Endothelial cell of hepatic sinusoid (primary cell): ENCODE measurements at regions not wholly inside any gene's neighbourhood (a gene's known extent, or its start where the extent isn't known, plus 50 kb on each side); places are given as distances from the start of the nearest gene placed in this dataset.

ENCODE experiments used
- in situ Hi-C: cut with HindIII; loops from 2 replicates; pipeline ENCODE4 v1.10.0; 2017; ENCODE audit warnings: low sequenced_read_pairs

DNA sequence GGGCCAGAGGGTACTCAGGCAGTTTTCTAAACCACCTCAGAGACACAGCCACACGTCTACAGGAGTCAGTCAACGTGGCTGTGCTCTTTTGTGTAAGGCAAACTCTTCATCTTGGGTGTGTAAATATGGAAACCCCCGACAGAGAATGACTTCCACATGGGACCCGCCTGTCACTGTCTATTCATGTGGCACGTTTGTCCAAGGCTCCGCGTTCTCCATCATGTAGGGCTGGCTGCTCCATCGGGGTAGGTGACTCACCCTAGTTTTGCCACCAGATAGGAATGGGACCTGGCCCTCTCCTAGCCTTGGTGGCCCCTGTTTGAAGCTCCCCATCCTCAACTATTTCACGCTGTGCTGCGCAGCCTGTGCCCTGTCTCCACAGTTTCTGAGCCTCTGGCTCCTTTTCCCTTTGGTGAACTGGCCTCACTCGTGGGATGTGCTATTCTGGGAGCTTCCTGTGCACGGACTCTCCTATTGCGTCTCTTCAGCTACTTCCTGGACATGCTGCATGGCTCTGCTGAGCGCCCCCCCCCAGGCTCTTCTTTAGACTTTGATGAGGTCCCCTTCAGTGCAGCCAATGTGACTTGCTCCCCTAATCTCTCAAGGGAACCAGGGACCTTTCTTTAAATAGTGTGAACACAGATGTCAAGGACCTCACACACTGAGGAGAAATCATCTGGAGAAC, 143.2 kb upstream of the PDE10A start:
- in situ Hi-C loops: no loop called here

DNA sequence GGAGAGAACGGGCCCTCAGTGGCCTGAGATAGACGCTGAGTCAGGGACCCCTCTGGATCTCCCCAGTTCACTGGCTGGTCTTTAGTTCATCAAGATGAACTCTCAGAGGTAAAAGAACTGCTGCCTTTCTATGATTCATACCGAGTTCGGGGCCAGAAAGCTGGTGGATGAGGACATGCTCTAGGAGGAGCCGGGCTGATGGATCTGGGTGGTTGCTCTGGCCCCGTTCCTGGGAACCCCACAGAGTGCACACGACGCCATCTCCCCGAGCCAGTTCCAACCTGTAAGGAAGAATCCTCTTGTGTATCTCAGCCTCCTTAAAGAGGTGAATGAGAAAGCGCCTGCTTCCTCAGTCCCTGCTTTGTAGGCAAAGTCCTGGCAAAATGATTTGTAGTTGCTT, 142.6 kb upstream of the PDE10A start:
- in situ Hi-C loops: no loop called here

DNA sequence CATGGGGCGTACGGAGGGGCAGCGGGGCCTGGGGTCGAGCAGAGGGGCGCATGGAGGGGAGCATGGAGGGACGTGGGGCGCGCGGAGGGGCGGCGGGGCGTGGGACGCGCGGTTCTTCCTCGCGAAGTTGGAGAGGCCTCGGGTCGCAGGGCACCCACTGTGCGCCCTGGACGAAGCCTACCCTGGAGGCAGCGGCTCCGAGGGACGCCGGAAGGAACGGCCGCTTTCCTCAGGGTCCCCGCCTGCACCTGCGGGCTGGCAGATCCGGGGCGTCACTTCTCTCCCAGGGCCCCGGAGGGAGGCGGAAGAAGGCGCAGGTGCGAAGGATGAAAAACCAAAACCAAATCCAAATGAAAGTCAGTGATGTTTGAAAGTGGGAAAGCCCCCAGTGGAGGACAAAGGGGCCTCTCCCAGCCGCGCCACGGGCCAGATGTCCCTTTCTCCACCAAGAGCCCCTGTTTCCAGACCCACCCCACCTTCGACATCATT, 142.1 kb upstream of the PDE10A start:
- in situ Hi-C loops: no loop called here

DNA sequence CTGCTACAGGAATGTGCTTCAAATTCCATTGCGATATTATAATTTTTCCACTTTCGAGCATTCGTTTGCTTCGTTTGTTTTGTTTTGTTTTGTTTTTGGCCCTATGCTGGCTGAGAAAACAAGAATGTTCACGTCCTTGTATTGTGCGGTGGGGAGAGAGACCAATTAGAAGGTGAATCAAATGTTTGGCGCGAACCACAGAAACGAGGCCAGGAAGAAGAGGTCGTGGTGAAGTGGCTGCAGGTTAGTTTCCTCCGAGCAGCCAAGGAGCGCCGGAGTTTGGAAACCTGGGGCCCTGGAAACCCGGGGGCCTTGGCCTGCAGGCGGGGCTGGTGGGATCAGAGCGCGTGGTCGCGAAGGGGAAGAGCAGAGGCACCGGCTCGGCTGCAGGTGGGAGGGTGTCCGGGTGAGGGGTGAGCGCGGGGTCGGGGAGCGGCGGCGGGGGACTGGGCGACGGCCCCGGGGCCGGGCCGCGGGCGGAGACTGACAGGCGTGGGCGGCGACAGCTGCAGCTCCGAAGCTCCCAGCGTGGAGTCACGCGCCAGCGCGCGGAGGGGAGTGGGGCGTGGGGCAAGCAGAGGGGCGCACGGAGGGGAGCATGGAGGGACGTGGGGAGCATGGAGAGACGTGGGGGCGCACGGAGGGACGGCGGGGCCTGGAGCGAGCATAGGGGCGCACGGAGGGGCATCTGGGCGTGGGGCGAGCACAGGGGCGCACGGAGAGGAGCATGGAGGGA, 141.5 kb upstream of the PDE10A start:
- in situ Hi-C loops: no loop called here

DNA sequence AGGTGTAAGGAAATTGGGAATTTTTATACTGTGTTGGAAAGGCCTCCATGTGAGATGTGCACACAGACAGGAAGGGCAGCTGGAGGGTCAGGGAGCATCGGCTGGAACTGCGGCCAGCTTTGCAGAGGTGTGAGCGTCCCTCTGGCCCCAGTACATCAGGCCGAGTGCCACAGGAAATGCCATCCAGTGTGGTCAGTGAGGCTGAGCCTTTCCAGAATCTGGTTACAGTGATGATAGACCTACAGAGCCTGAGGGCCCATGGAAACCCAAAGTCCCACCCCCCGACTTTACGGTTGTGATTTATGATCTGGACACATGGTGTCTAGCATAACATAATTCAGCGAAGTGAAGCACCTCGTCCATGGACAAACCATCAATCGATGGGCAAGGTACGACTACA, 137.3 kb upstream of the PDE10A start:
- in situ Hi-C loops: no loop called here

DNA sequence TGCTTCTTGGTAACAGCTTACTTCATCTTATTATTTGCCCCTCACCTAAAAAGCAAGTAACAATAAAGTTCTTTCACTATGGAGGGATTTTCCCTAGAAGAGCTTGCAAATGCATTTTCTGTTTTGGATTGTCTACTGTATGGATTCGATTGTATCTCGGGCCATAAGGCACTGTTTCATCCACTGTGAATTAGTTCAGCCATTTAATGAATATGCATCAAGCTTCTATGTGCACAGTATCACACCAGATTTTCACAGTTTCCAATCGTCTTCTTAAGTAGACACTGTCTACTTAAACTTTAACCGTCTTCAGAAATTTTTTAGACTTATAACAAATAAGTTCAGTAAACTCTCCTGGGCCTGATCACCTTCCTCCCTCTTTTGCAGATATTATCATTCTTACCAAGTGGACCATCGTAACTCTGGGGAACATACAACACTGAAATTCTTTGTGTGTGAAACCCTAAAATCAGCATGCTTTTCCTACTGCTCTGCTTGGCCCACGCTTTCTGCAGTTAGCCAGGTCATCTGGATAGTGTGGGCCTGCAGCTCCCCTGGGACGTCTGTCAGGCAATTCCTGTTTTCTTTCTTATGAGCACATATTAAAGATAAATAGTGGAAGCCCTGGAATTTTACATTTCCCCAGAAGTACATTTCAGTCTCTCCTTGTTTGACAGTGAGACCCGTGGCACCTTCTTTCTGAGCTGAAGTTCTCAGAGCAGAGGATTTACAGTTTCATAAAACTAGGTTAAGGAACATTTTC, 136.5 kb upstream of the PDE10A start:
- in situ Hi-C loops: no loop called here

DNA sequence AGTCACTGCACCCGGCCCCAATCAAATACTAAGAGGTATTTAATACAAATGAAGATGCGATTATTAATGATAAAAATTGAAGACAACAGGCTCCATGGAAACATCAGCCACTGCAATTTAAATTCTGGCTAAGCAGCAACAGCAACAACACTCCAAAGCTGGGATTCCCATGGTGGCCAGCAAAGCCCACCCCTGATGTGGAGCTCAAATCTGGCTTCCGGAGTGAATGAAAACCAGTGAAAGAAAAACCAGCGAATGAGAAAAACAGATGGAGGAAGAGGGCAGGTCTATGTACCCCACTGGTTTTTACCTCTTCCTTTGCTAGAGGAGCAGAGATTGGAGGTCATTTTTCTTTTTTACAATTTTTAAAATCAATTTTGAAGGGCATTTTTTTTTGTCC, 135.9 kb upstream of the PDE10A start:
- in situ Hi-C loops: no loop called here

DNA sequence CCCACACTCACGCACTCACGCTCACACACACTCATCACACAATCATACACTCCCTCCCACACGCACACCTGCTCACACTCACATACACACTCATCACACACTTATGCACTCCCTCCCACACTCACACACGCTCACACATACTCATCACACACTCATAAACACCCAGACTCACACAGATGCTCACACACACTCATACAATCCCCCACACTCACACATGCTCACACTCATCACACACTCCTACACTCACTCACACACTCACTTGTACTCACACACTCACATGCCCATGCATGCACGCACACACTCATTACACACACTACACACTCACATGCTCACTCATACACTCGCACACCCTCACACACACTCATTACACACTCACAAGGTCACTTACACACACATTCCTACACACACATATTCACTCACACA, 131.1 kb upstream of the PDE10A start:
- in situ Hi-C loops: no loop called here

DNA sequence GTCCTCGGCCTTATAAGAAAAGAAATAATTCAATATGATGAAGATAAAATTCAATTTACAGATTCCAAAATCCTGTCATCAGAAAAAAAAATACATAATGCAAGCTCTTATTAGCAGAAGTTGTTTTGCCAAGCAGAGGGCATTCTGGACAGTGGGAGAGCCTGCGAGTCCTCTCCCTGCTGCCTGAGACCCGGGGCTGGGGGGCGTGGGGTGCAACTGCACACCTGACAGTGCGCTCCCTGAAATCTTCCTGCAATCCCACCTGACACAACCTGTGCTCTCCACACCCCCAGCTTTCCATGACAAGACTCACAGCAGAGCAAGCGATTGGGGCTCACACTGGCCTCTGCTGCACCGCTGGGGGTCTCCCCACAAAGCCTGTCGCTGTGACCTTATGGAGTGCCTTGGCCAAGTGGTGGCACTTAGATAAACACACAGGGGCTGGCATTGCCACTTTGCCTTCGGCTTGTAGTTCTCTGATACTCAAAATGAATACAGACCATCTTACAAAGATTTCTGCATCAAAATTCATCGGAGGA, 130.3 kb upstream of the PDE10A start:
- in situ Hi-C loops: no loop called here

DNA sequence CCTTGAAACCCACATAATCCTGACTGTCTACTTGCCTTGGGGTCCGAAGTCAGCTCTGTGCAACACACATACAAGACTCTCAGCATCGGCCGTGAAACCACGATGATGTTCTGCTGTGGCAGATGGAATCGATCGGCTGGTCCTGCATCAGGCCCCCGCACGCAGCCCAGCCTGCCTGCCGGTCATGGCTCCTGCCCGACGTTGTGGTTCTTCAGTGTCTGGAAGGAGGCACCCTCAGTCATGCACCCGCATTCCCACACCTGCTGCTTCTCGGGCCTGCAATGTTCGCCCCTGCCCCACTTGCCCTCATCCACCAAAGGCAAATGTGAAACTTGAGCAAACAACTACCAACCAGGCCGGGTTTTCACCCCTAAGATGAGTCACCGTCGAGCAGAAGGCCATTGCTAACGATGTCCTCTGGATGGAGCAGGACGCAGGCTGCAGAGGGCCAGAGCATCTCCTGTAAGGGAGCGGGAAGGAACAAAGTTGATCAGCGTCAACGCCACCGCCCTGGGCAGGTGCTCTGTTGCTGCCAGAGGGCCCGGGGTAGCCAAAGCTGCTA, 128.9 kb upstream of the PDE10A start:
- in situ Hi-C loops: no loop called here

DNA sequence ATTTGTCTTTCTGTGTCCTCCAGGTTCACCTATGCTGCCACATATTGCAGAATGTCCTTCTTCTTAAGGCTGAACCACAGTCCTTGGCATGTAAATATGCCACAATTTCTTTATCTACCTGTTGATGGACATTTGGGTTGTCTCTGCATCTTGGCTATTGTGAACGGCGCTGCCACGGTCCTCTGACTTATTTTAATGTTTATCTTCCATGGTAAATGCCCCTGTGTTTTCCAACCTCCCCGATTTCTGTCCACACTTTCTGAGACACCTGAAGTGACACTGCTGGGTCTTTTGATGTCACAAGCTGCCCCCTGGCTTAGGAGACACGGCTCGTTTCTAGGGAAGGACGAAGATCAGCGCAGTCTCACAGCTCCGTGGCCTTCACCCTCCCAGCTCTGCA, 128.3 kb upstream of the PDE10A start:
- in situ Hi-C loops: no loop called here

DNA sequence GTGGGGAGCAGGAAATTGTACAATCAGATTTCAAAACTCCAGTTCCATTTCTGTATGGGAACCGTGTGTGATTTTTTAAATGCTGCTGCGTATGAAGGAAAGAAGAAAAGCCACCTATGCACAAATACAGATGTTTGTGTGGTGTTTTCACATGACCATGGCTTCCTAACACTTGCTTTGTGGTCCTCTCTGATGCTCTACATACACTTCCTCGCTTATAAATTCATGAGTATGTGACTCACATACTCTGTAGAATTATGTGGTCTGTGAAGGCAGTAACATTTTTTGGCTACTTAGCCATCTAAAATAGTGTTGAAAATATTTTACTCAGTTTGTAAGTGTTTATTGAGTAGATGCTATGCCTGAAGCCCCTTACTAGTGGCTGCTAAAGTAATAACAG, 119.8 kb upstream of the PDE10A start:
- in situ Hi-C loops: no loop called here

DNA sequence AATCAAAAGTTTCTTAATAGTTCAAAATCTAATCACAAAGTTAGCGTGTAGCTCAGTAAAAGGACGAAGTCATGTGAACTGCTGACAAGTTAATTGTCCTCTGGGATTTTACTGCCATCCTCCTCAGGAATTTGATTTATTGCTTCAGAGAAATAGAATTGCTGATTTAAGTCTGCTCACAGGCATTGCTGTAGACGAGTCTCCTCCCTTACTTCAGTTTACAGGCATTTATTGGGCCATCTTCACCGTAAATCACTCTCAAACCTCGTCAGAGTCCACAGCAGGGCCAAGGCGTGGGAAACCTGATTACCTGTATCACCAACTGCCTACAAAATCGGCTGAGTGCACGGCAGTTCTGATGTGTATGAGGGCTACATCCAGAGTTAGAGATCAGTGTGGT, 119.1 kb upstream of the PDE10A start:
- in situ Hi-C loops: no loop called here

DNA sequence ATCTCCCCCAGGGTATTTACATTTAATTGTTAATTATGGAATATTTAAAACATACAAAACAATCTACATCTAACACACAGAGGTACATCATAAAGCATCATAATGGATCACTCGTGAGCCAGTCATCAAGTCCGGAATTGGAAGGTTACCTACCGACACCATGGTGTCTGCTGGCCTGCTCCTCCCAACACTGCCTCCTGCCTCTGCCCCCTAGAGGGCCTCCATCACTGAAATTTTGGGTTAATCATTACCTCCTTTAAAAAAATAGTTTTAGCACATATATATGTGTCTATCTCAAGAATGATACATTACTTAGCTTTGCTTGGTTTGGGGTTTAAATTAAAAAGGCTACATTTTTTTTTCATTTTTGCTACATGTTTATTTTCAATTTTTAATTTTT, 114.6 kb upstream of the PDE10A start:
- in situ Hi-C loops: no loop called here

DNA sequence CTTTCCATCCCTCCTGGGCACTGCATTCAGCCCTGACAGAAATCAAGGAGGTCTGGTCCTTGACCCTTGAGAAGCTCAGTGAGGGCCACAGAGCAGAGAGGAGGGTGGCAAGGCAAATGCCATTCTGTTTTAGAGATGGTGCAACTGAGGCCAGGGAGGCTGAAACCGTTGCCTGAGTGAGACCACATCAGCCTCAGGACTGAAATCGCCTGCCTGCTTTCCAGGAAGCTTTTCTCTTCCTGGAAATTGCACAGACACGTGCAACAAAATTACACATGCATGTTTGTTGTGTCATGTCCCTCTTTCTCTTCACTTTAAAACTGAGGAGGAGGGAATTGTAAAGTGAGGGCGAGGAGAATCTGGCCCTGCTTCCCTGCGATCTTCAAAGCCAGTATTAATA, 113.7 kb upstream of the PDE10A start:
- in situ Hi-C loops: no loop called here

DNA sequence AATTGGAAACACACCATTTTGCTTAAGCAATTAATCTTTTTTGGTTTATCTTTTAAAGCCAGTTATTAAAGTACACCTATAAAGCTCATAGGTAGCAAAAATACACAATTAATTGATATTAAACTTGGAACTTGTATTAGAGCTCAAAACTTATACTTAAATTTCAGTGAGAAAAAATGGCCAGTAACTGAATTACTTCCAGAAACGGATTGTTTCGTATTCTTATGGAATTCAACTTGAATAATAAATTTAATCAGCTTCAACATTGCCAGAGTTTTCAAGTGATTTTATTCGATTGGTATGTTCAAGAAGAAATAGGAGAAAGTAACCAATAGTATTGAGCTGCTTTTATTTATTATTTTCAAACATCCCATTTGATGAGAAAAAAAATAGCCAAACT, 112.7 kb upstream of the PDE10A start:
- in situ Hi-C loops: no loop called here

DNA sequence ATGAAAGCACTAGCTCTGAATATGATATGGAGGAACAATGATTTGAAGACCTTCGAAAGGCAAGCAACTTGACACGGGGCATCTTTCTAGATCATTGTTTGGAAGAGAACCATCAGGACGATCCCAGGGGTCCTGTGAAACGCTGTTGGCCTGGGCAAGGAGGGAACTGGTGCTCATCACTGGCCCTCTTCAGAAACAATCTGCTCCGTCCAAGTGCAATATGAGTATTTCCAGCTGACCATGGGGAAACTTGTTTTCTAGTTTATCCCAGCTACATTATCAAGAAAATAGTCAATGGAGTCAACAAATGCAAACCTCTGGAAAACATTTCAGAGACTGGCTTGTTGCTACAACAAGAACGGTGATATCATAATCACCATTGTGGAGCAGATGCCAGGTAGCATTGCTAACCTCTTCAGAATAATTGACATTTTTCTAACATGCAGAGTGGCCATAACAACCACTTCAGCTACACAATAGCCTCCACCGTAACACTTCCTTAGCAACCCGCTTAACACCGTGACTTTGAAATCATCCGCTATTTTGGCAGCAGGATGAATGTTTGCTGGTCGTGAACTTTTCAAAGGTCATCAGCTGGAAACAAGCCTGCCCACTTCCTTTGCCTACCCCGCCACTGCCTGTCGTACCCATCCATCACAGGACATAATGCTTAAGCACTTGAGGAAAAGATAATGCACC, 112.0 kb upstream of the PDE10A start:
- in situ Hi-C loops: no loop called here

DNA sequence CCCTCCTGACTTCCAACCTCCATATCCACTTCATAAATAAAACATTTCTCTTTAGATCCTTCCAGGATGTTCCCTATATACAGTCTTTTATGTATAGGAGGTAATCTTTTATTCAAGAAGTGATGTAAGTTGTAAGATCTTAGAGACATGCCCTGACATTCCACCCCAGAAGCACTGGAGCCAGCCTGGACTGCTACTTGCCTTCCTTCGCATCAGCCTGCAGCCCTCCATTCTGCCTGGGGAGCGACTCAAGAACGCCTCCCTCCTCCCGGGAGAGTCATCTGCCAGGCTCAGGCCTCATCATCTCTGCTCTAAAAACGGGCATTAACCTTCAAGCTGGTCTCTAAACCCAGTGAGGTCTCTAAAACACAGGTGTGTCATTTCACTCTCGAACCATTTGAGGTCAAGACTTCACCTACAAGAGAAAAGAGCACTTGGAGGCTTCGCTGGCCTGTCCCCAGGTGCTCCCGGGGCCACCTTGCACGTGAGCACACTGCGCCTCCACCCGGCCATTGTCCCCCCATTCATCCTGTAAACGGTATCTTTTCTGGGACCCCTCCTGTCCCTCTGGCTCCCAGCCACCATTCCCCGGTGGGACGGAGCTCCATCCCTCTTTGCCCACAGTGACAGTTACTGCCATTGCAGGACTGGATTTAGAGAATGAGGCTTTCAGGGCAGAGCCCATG, 107.5 kb upstream of the PDE10A start:
- in situ Hi-C loops: no loop called here

DNA sequence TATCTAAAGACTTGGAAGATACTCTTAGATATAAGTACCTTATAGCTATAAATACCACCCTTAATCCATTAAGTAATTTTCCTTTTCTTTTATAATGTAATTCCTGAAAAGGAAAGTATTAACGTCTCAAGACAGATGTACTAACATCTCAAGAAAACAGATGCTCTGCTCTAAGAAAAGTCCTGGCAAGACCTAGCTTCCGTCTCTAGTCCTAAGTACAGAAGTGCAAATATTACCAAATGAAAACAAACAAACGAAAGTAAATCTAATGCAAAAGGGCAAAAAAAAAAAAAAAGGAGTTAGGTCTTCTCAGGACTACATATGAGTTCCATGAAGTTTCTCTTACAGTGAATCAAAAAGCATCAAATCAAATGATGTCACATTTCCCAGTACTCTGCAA, 106.8 kb upstream of the PDE10A start:
- in situ Hi-C loops: no loop called here

DNA sequence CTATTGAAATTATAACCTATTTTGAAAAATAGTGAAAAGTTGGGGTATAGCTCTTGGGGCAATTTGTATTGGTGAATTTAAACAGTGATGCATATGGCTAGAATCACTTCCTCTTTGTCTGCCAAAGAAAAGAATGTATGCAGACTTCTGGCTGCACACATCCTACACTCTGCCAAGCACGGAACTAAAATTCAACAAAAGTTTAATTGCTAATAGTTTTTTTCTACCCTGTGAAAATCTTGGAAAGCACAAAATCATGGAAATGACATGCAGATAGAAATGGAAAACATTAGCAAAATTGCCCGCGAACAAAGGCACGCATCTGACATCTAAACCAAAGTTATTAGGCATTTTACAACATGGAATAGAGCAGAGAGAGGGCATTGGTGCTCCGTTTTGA, 106.4 kb upstream of the PDE10A start:
- in situ Hi-C loops: no loop called here
